Nephron (organoid): ENCODE measurements at regions not wholly inside any gene's neighbourhood (a gene's known extent, or its start where the extent isn't known, plus 50 kb on each side); places are given as distances from the start of the nearest gene placed in this dataset.
"Not testable (repeated sequence)": the region's sequence is repeated elsewhere in the genome, so short reads cannot be mapped to it uniquely, and the experiment has no call there.

ENCODE experiments used
- H3K27ac Mint-ChIP-seq, 3 experiments: 2 replicates each; pipeline ENCODE4 v1.8.0; 2020; ENCODE audit warnings: mixed read lengths in 3 of 3, mild to moderate bottlenecking in 2 of 3, moderate library complexity in 1 of 3
- H3K27me3 Mint-ChIP-seq: 2 replicates; pipeline ENCODE4 v1.8.0; 2021; ENCODE audit warnings: low read depth, mild to moderate bottlenecking, moderate library complexity, mixed read lengths
- H3K36me3 Mint-ChIP-seq: 2 replicates; pipeline ENCODE4 v1.8.0; 2020; ENCODE audit warnings: low read depth, mixed read lengths
- H3K4me1 Mint-ChIP-seq: 2 replicates; pipeline ENCODE4 v1.8.0; 2020; ENCODE audit warnings: mixed read lengths
- H3K4me3 Mint-ChIP-seq, 3 experiments: 2 replicates each; pipeline ENCODE4 v1.8.0; 2020; ENCODE audit warnings: mild to moderate bottlenecking in 3 of 3, mixed read lengths in 3 of 3, moderate library complexity in 2 of 3
- H3K9me3 Mint-ChIP-seq: 2 replicates; pipeline ENCODE4 v1.8.0; 2020; ENCODE audit warnings: mixed read lengths
- TF ChIP-seq, protein P1 (sequence below), 3 experiments: fragments of 200-600 bp; sonication (generic); IDR thresholded peaks; one replicate each; pipeline ENCODE4 v1.5.0; 2021; ENCODE audit warnings: antibody characterized with exemption in 3 of 3; ENCODE audit not compliant: unreplicated experiment in 3 of 3

DNA sequence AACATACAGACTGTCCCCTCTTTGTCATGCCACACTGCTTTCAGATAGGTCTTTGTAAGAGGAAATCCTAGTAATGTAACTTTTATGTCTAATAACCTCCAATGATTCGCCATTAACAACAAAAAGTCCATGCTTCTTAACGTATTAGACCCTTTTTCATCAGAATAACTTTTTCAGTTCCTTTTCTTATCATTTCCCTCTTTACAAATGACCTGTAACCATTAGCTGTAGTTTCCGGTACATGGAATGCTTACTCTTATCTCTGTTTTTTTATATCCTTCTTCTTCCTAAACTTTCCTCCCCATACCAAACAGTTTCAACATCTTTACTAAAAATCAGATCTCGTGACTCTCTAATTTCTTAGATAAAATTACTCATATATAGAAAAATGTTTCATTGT is 268.9 kb upstream of the TYRP1 start:
- Mint-ChIP-seq H3K4me1 (peaks cover 8% of the 10 kb centered on the region), H3K4me3 (no peak overlapping the region), H3K27ac (no peak overlapping the region), H3K36me3 (no peaks in the 10 kb centered on the region), H3K9me3 (no peaks in the 10 kb centered on the region), H3K27me3 (no peaks in the 10 kb centered on the region)
- TF ChIP-seq, protein P1, sequence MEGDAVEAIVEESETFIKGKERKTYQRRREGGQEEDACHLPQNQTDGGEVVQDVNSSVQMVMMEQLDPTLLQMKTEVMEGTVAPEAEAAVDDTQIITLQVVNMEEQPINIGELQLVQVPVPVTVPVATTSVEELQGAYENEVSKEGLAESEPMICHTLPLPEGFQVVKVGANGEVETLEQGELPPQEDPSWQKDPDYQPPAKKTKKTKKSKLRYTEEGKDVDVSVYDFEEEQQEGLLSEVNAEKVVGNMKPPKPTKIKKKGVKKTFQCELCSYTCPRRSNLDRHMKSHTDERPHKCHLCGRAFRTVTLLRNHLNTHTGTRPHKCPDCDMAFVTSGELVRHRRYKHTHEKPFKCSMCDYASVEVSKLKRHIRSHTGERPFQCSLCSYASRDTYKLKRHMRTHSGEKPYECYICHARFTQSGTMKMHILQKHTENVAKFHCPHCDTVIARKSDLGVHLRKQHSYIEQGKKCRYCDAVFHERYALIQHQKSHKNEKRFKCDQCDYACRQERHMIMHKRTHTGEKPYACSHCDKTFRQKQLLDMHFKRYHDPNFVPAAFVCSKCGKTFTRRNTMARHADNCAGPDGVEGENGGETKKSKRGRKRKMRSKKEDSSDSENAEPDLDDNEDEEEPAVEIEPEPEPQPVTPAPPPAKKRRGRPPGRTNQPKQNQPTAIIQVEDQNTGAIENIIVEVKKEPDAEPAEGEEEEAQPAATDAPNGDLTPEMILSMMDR (IDR thresholded peaks at IDR 0.05; ENCODE audit: unreplicated experiment in 3 of 3): no peak

DNA sequence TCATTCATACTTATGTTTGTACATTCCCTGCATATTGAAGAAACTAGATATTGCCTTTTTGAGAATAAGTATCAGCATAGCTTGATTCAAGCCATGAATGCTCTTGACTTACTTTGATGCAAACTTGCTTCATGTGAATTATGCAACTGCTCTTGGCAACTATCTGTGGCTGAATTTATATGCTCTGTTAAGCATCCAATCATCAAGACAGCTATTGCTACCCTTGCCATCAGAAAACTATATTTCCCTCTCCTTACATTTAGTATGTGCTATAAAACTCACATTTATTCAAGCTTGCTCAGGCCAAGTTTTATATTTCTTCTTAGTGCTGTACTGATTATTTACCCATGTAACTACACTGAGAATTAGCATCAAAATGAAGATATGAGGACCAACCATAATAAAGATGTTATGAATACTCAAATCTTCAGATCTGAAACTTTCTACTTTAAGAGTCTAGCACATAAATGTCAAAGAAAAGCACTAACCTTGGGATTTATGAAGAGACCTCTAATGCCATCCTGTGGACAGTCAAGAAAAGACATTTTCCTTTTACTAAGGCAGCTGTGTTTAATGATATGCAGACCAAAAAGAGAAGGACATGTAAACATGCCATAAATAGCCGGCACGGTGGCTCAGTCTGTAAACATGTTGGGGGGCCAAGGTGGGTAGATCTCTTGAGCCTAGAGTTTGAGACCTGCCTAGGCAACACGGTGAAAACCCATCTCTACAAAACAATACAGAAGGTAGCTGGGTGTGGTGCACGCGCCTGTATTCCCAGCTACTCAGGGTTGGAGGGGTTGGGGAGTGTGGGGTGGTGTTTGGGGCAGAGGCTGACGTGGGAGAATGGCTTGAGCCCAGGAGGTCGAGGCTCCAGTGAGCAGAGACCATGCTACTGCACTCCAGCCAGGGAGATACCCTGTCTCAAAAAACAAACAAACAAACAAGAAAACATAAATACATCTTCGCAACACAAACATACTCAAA is 267.0 kb upstream of the TYRP1 start:
- peak overlapping the region; percentile 39 to 73 (median 47) for H3K27ac Mint-ChIP-seq
- H3K4me1 Mint-ChIP-seq: peaks cover 8% of the 10 kb centered on the region
- H3K9me3 Mint-ChIP-seq: no peaks in the 10 kb centered on the region
- H3K36me3 Mint-ChIP-seq: no peaks in the 10 kb centered on the region
- TF ChIP-seq, protein P1 (IDR thresholded peaks at IDR 0.05; ENCODE audit: unreplicated experiment in 3 of 3): peak; percentile 35 to 56 (median 48)
- no peak overlapping the region for H3K4me3 Mint-ChIP-seq
- no peaks in the 10 kb centered on the region for H3K27me3 Mint-ChIP-seq

DNA sequence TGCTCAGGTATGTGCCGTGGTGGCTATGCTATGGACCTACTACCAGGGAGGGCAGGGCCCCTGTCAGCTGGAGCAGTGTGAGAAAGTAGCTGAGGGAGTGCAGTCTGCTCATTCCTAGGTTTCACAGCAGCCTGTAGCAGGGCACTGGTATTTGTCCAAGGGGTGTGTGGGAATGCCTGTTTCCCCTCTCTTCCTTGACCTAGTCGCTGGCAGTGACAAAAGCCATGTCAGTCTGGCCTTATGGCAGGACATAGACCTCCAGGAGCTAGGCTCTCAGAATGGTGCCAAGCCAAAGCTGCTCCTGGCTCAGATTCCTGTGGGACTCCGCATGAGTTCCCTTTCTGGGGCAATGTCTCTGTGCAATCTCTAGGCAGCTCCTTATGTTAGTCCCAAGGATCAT is 253.9 kb upstream of the TYRP1 start:
- no peaks in the 10 kb centered on the region for H3K9me3 Mint-ChIP-seq
- no peak overlapping the region for H3K27ac Mint-ChIP-seq
- H3K4me1 Mint-ChIP-seq: no peaks in the 10 kb centered on the region
- H3K27me3 Mint-ChIP-seq: peaks cover 4% of the 10 kb centered on the region
- TF ChIP-seq, protein P1 (IDR thresholded peaks at IDR 0.05; ENCODE audit: unreplicated experiment in 3 of 3): no peak
- no peak overlapping the region for H3K4me3 Mint-ChIP-seq
- H3K36me3 Mint-ChIP-seq: no peaks in the 10 kb centered on the region

DNA sequence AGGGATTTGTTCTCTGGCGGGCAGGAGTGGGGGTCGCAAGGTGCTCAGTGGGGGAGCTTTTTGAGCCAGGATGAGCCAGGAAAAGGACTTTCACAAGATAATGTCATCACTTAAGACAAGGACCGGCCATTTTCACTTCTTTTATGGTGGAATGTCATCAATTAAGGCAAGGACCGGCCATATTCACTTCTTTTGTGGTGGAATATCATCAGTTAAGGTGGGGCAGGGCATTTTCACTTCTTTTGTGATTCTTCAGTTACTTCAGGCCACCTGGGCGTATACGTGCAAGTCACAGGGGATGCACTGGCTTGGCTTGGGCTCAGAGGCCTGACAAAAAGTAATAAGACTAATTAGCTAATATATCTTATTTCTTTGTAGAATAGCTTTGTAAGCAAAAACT is 252.1 kb upstream of the TYRP1 start:
- H3K9me3 Mint-ChIP-seq, H3K4me1 Mint-ChIP-seq, H3K4me3 Mint-ChIP-seq, H3K36me3 Mint-ChIP-seq, H3K27ac Mint-ChIP-seq, H3K27me3 Mint-ChIP-seq: not testable (repeated sequence)

DNA sequence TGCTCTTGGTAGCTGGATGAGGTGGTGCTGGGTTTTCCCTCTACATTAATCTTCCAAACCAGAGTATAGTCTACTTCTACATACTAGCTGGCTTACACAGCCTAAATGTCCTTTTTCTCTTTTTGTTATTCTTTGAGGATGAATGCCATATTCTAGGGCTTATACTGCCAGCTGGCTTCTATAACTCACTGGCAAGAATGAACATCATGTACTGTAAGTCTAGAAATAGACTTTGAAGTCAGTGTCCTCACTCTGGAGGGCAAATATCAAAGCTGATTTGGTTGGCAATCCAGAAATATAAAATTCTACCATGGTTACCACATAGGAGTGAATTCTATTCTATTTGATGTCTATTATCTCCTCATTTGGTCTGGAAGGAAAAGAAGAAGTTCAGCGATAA is 251.7 kb upstream of the TYRP1 start:
- H3K4me1 Mint-ChIP-seq: no peaks in the 10 kb centered on the region
- H3K9me3 Mint-ChIP-seq: no peaks in the 10 kb centered on the region
- peaks cover 4% of the 10 kb centered on the region for H3K27me3 Mint-ChIP-seq
- no peaks in the 10 kb centered on the region for H3K36me3 Mint-ChIP-seq
- TF ChIP-seq, protein P1 (IDR thresholded peaks at IDR 0.05; ENCODE audit: unreplicated experiment in 3 of 3): no peak
- no peak overlapping the region for H3K27ac Mint-ChIP-seq
- H3K4me3 Mint-ChIP-seq: no peak overlapping the region

DNA sequence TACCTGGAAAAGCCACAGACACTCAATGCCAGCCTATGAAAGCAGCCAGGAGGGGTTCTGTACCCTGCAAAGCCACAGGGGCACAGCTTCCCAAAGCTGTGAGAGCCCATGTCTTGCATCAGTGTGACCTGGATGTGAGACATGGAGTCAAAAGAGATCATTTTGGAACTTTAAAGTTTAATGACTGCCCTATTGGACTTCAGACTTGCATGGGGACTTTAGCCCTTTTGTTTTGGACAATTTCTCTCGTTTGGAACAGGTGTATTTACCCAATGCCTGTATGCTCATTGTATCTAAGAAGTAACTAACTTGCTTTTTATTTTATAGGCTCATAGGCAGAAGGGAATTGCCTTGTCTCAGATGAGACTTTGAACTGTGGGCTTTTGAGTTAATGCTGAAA is 244.9 kb upstream of the TYRP1 start:
- Mint-ChIP-seq H3K9me3 (peaks cover 11% of the 10 kb centered on the region), H3K27ac (no peak overlapping the region), H3K27me3 (no peaks in the 10 kb centered on the region), H3K4me1 (no peaks in the 10 kb centered on the region), H3K36me3 (no peaks in the 10 kb centered on the region), H3K4me3 (no peak overlapping the region)
- TF ChIP-seq, protein P1 (IDR thresholded peaks at IDR 0.05; ENCODE audit: unreplicated experiment in 3 of 3): no peak
